ENCODE measurements at regions not wholly inside any gene's neighbourhood (a gene's known extent, or its start where the extent isn't known, plus 50 kb on each side); places are given as distances from the start of the nearest gene placed in this dataset.
"Not testable (repeated sequence)": the region's sequence is repeated elsewhere in the genome, so short reads cannot be mapped to it uniquely, and the experiment has no call there.

DNA sequence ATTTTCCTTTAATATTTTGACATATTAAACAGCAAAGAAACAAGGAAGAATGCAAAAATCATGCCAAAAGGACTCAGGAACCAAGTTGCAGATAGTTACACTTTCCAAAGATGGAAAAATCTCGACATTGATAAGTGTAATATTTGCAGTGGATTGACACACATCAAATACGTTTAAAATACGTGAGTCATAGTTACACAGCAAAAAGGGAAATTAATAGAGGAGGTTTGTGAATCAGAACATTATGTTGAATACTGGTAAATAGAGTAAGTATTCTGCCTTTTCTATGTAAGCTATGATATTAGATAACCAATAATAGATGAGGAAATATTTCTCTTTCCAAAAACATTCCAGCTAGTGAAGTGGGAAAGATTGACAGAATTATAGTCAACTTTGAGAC, 1761.3 kb upstream of the IGFBP7 start:
- DNase-seq, result no peak

DNA sequence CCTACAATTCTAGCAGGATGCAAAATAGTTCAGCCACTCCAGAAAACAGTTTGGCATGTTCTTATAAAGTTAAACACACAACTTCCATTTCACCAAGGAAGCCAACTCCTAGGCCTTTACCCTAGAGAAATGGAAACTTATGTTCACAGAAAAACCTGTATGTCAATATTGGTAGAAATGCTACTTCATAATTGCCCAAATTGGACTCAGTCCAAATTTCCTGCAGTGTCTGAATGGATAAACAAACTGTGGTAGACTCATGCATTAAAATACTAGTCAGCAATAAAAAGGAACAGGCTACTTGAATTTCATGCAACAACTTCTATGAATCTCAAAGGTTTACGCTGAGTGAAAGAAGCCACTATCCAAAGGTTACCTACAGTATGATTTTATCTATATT, 1738.8 kb upstream of the IGFBP7 start:
- no peak for DNase-seq

DNA sequence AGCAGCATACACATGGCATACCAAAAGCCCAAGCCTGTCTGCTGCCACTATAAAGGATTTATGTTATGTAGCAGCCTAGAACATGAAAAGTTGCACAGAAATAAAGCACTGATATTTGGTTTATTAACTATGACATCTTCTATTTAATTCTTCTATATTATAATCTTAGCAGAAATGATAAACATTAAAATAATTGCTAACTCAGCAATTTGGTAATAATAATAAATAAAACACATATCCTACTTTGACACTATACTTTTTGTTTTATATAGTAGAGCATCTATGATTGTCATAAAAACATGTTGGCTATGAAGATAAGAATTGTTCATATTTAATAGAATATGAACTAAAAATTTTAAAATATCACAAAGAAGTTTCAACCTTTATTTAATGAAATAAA, 1733.3 kb upstream of the IGFBP7 start:
- DNase-seq, result no peak

DNA sequence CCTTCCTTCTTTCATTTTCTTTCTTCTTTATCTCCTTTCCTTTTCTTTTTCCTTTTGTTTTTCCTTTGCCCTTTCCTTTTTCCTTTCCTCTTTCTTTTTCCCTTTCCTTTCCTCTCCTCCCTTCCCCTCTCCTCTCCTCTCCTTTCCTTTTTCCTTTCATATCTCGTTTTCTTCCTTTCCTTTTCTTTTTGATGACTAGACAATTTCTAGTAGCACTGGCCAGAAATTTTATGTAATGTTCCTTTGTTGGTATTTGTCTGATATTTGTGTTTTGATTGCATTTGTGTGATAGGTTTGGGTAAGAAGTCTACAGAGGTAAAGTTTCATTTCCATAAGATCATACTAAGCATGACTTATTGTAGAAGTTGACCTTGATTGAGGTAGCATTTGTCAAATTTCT, 1722.9 kb upstream of the IGFBP7 start:
- no peak for DNase-seq

DNA sequence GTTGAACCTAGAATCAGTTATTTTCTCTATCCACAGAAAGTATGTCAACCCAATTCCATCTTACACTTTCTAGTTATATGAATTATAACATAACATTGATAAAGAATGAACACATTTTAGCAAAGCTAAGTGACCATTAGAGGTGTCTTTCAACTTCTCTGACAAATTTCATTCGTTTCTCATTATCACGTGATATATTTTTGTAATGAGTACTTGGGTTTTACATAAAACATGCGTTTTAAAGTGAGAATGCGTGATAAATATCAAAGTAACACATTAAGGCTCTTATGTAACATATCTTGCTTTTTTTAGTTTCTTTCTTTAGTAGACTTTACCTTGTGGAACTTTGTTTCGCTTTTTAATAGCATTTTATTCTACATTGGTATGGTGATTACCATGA, 1715.1 kb upstream of the IGFBP7 start:
- no peak for DNase-seq

DNA sequence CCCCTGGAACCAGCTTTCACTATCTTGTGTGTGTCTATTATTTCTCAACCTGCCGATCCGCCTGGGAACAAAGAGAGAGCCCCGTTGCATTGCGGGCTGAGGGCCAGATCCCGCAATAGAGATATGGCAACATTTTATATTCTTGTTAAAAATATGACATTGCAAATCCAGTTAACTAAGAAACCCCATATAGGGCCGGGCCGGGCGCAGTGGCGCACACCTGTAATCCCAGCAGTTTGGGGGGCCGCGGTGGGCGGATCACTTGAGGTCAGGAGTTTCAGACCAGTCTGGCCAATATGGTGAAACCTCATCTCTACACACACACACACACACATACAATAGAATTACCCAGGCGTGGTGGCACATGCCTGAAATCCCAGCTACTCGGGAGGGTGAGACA, 1708.4 kb upstream of the IGFBP7 start:
- not testable (repeated sequence) for DNase-seq

DNA sequence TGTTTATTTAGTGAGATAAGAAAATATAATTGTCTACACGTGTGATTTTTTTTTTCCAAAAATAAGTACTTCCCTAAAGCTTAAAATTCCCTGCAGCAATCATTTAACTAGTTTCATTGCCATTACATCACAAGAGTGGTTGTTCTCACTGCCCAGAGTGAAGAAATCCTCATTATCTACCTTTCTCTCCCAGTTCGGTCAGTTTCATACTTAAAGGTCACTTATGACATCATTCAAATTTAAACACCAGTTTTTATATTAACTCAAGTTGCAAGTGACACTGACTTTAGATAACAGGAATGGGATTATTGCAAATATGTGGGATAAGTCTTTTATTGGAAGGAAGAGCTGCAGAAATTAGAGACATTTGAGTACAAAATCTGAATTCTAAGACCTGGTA, 1699.8 kb upstream of the IGFBP7 start:
- DNase-seq, result no peak

DNA sequence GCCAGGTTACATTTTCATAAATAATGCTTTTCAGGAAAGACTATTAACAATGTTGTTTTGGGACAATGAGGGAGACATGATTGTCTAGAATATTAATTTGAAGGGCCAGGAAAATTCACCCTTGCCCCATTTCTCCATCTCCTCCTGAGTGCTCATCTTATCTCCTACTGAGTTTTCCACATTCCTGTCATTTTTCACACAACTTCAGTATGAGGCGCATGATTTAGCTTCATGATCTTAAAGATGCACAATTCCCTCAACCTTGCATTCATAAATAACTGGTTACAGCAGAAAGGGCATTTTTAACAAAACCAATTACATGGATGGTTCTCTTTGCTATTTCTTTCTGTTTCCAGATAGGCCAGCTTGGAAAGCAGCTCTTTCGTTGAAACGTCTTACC, 1699.2 kb upstream of the IGFBP7 start:
- DNase-seq, result no peak

DNA sequence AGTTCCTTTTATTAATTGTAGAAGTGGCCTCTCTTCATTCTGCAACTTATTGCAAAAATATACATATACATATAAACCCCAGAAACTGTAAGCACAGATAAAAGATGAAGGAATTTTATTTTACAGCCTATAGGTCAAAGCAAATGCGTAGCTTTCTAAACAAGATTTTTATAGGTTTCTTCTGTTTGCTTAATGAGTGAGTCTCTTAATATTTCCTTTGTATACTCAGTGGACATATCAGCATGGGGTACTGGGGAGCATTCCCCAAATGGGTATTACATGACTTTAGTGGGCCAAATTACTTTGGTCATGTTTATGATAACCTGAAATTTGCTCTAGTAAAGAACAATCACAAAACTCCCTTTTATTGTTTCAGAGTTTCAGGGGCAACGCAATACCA, 1698.6 kb upstream of the IGFBP7 start:
- DNase-seq, result no peak

DNA sequence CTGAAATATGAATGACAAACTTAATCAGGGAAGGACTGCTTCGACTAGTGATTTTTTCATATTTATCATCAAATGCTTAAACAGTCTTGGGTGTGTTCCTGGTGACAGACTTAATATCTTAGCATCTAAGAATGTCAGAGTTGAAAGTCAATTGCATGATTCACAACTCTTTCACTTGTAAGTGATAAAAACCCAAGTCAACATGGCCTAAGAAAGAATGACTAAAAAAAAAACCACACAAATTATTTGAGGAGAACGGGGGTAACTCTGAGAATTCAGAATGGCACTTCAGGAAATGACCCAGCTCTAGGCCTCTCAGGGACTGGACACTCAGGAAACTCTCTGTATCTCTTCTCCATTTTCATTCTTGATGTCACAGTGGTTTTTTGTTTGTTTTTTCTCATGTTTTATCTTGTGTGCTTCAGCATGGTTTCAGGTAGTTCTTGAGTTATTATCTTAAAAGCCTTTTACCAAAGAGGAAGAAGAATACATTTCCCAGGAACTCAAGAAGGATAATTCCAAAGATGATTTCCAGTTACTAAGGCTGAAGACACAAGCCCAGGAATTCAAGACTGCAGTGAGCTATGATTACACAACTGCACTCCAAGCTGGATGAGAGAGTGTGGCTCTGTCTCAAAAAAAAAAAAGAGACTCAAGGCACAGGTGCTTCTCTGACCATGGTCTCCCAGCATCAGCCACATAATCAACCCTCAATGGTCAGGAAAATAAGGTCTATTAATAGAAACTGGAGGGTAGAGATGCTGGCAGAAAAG, 1697.8 kb upstream of the IGFBP7 start:
- DNase-seq, result no peak

DNA sequence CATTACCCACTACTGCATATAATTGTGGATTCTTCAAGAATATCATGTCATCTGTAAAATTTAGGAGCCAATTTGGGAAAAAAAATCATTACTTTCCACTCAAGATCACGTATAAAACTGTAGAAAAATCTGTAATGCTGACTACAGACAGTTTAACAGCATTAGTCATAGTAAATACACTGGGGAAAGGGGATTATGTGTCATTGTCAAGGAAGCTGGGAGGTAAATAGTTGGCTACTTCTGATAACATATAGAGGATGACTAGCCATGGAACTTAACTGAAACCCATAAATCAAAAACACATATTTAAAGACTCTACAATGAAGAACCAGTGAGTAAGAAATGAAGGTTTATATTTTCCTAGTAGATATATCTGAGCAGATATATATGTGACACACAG, 1666.4 kb upstream of the IGFBP7 start:
- DNase-seq, result no peak

DNA sequence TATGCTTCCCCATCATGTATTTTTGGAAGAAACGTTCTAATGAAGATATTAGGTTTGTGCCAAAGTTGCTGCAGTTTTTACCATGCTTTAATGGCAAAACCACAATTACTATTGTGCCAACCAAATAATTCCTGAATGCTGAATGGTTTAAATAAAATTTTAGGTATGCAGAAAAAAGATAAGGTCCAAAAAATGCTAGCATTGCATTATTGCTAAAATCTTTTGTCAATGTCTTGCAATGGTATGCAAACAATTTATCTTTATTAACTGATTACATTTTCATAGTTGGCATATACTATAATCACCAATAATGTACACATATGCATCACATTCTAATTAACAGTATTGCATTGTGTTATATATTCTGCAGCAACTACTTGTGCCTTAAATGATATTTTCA, 1657.4 kb upstream of the IGFBP7 start:
- no peak for DNase-seq

DNA sequence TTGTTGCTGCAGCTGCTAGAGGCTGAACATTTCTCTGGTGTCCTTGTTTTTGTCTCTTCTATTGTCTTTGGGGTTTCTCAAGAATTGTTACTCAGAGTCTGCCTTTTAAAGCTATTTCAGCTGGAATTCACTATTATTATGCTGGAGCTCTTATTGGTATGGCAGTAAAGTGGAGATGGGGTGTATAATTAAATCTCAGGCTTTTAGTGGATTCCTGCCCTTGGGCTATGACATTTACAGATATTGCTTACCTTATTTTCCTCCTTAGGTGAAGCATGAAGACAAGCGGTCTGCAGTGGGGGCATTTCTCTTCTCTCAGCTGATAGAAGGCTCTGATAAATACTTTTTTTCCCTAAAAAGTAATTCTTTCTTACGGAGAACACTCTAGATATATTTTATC, 1656.6 kb upstream of the IGFBP7 start:
- DNase-seq, result no peak

DNA sequence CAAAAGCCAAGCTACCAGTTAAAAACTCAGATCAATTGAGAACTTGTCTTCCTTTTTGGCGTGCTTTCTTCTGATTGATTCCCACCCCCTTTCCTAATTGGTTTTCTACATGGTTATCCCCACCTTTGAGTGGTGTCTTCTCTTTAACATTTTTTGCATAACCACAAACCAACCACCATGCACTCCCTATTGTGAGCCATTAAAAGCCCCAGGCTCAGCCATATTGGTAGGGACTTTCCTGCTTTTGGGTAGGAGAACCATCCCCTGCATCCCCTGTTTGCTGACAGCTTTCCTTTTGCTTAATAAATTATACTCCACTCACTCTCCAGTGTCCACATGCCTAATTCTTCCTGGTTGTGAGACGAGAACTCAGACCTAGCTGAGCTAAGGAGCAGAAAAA, 1651.4 kb upstream of the IGFBP7 start:
- no peak for DNase-seq

DNA sequence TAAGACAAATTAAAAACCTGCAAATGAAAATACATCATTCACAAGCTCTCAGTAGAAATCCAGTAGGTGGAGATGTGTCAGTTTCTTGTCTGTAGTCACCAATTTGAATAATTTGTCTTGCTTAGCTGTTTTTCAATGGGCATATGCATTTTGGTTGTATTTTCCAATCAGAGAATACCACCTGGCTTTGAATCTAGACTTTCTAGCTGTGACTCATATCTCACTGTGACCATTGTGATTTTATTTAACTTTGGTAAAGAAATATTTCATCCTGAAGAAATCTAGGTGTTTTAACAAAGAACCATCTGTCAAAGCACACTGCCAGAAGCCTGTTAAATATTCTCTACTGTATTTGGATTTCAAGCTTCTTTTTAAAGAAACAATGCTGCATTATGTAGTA, 1650.6 kb upstream of the IGFBP7 start:
- no peak for DNase-seq

DNA sequence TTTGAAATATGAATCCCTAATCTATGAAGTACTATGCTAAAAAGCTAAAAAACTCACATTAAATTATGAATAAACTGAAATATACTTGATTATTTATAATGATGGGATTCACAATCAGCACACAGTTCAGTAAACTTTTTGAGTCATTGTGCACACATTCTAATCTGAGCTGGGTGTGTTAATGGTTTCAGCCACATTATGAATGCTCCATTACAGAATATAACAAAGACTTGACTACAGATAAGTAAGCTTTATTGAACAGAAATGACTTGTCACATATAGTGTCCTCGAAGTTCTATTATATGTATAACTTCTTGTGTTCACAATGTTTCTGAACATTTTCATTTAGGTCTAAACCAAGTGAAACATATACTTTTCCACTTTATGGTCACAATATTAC, 1649.9 kb upstream of the IGFBP7 start:
- no peak for DNase-seq

DNA sequence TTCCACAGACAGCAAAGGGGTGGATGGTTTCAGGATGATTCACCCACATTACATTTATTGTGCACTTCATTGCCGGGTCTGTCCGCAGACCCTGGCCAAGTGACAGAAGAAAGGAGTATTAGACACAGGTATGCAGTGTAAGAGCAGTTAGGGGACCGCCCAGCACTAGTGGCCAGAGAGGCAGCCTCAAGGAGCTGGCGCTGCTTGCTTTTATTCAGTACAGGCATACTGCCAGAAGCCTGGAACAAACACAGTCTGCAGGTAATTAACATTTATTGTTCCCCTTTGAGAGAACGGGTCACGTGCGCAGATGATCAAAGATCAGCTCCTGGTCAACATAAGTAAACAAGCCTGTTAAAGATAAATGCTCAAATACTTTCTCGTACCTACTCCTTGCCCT, 1639.0 kb upstream of the IGFBP7 start:
- DNase-seq, result no peak

DNA sequence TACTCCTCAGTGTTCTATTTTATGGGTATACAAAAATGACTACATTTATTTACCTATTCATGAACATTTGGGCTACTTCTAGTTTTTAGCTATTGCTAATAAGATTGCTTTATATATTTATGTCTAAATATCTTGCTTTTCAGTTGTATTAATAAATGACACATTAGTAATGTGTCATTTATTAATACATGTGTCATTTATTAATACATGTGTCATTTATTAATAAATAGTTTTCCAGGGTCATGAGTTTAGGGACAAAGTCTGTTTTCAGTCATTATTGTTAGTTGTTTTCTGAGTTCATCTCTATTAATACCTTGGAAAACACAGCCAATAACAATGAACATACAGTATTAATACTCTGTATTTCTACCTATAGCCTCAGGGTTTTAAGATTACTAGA, 1630.7 kb upstream of the IGFBP7 start:
- no peak for DNase-seq

DNA sequence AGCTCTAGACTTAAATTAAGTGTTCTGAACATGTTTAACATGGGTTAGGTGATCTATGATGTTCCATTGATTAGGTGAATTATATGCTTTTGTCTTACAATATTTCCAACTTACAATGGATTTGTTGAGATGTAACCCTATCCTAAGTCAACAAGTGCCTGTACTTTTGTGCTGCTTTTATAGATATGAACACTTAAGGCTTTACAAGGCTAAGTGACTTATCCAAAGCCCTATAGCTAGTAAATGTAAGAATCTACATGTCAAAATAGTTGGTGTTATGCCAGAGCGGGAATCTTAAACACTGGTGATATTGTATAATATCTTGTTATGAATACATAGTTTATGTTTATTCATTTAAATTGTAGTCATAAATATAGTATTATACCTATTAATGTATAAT, 1629.1 kb upstream of the IGFBP7 start:
- no peak for DNase-seq

DNA sequence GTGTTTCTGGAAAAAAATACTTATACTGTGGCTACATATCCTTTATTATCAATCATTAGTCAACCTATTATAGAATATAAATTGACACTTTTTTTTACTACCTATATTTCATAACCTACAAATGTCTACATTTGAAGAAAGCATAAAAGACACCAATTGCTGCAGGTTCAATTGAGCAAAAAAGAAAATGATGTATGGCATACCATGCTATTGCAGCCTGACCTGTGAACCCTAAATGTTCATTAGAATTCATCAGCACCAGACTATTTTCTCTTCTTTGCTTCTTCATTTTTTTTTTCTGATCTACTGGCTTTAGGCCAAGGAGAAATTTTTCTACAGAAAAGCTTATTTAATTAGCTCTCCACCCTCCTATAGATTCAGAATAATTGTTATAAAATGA, 1628.2 kb upstream of the IGFBP7 start:
- no peak for DNase-seq

DNA sequence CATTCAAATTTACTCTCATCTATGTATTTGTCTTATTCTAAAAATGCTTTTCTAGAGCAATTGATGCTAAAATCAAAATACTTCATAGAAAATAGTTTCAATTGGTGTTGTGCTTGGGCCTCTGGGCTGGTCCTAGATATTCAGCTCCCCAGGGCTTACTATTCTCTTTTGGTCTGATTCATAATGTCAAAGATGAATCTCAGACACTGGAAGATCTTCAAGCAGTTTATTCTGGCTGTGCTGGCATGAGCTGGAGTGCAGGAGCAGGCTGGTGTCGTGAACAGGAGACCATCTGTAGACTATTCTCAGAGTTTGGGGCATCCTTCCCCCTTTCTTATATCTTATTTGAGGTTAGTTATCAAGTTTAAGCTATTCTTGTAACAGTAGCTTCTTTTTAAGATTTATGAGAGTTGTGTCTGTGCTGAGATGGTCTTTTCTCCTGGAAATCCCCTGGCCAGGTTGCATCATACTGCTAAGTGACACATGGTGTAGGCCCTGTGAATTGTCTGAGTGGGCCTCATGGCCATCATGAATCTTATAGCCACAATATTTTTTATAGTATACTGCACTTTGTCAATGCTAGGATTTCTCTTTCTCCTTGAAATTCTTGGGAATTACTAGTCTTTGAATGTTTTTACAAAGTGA, 1624.0 kb upstream of the IGFBP7 start:
- DNase-seq, result no peak

DNA sequence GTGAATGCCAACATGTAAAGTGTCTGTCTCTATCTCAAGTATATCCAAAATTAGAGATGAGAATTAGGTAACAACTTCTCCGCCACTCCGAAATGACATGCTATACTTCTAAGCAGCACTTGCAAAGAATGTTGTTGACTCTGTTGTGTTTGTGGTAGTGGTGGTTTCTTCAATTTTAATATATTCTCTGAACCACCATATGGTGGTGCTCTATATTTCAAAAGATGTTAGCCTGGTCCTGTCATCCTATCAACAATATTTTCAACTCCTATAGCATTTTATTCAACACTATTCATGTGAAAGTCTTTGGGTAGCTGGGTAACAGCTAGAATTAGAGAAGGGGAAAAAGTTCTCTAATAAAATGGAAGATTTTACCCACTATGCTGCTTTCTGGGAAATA, 1622.8 kb upstream of the IGFBP7 start:
- DNase-seq, result no peak

DNA sequence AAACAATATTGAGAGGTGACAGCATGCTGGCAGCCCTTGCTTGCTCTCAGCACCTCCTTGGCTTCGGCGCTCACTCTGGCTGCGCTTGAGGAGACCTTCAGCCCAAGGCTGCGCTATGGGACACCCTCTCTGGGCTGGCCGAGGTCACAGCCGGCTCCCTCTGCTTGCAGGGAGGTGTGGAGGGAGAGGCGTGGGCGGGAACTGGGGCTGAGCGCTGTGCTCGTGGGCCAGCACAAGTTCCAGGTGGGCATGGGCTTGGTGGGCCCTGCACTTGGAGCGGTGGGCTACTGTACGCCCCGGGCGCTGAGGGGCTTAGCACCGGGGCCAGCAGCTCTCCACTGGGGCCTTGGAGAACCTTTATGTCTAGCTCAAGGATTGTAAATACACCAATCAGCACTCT, 1613.8 kb upstream of the IGFBP7 start:
- DNase-seq, result no peak

DNA sequence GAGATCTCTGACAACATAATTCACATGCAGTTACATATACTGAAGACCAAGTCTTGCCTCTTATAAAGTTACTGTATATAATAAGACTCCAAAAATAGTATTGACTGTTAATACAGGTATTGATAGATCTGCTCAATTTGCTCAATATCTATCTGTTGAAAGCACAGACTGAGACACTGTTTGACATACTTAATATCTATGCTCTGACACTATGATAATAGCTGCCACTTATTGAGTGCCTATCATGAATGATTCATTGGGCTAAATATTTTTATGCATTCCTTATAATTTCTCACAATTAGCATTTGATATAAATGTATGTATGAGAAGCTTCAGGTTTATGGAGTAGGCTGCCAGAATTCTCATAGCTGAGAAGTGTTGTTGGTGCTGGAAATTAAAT, 1600.9 kb upstream of the IGFBP7 start:
- DNase-seq, result no peak

DNA sequence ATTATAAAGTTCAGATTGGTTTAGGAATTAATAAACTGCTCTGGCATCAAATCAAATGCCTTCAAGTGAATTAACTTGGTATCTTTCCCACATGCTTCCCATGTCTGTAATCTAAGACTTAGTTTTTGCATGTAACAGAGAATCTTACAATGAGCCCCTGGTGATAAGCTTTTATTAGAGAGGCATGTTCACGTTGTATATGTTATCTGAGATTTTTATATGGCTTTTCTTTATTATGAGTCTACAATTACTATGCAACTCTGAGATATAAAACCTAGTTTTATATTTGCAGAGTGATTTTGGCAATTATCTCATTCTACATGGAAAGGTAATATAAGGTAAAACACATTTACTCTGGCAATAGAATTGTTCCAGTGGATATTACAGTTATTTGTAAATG, 1578.4 kb upstream of the IGFBP7 start:
- no peak for DNase-seq

Measured in activated CD4-positive, alpha-beta T cell treated with anti-CD3 and anti-CD28 coated beads, Interleukin-10, Interleukin-2, amounts not matched to agents 100 ng/mL and 50 ng/mL, durations not matched to agents 16 hours and 8 hours (primary cell).